CD4-positive, alpha-beta T cell (primary cell): ENCODE measurements at regions not wholly inside any gene's neighbourhood (a gene's known extent, or its start where the extent isn't known, plus 50 kb on each side); places are given as distances from the start of the nearest gene placed in this dataset.

ENCODE experiments used
- ATAC-seq: fragments of 200-7000 bp; cut with Tn5 transposase; one replicate; pipeline ENCODE4 v1.10.0; 2022; ENCODE audit warnings: mild to moderate bottlenecking; ENCODE audit not compliant: poor library complexity
- CTCF ChIA-PET: fragments of 350-600 bp; sonication (Branson Sonifier 250); formaldehyde crosslinking; loops from one replicate; lab custom pipeline; 2021; ENCODE audit warnings: antibody characterized with exemption, inconsistent platforms; lab: Charles Lee
- POLR2A ChIA-PET: fragments of 350-600 bp; sonication (Branson Sonifier 250); formaldehyde crosslinking; loops from one replicate; lab custom pipeline; 2021; ENCODE audit warnings: antibody characterized with exemption, inconsistent platforms; lab: Charles Lee
- DNase-seq, 14 experiments: peaks; one replicate each; pipeline ENCODE4 v3.0.0-alpha.2; 2013 to 2020; ENCODE audit warnings: mixed read lengths in 2 of 14
- H3K27ac ChIP-seq, 2 donors: one replicate each; pipeline versions ENCODE4 v1.5.1 to v1.7.0; 2013; ENCODE audit warnings: low read length in 2 of 2, low read depth in 1 of 2, mild to moderate bottlenecking in 1 of 2
- H3K27me3 ChIP-seq, 2 experiments: 1 replicate in 1 of 2; 2 replicates in 1 of 2; pipeline versions ENCODE4 v1.6.1 to v1.7.0; 2013; ENCODE audit warnings: low read length in 2 of 2, control low read depth in 1 of 2, mild to moderate bottlenecking in 1 of 2, moderate library complexity in 1 of 2; ENCODE audit not compliant: insufficient read depth in 2 of 2, control insufficient read depth in 1 of 2
- H3K36me3 ChIP-seq: one replicate; pipeline ENCODE4 v1.6.1; 2013; ENCODE audit warnings: low read length, control low read depth; ENCODE audit not compliant: insufficient read depth
- H3K4me1 ChIP-seq: one replicate; pipeline ENCODE4 v1.6.1; 2013; ENCODE audit warnings: low read length, control low read depth; ENCODE audit not compliant: insufficient read depth
- H3K4me3 ChIP-seq: one replicate; pipeline ENCODE4 v1.5.1; 2013; ENCODE audit warnings: mild to moderate bottlenecking, low read length, moderate library complexity
- H3K9me3 ChIP-seq, 2 experiments: 1 replicate in 1 of 2; 2 replicates in 1 of 2; pipeline versions ENCODE4 v1.6.1 to v1.7.0; 2013; ENCODE audit warnings: low read length in 2 of 2, mild to moderate bottlenecking in 2 of 2, control low read depth in 1 of 2, moderate library complexity in 1 of 2; ENCODE audit not compliant: control insufficient read depth in 1 of 2, insufficient read depth in 1 of 2
- H3K27ac Mint-ChIP-seq: one replicate; pipeline ENCODE4 v1.8.0; 2020; ENCODE audit warnings: mixed read lengths
- H3K27me3 Mint-ChIP-seq: one replicate; pipeline ENCODE4 v1.8.0; 2021; ENCODE audit warnings: mixed read lengths
- H3K36me3 Mint-ChIP-seq: one replicate; pipeline ENCODE4 v1.8.0; 2021; ENCODE audit warnings: low read depth, mixed read lengths
- H3K4me1 Mint-ChIP-seq: one replicate; pipeline ENCODE4 v1.8.0; 2021; ENCODE audit warnings: low read depth, mixed read lengths
- H3K4me3 Mint-ChIP-seq: one replicate; pipeline ENCODE4 v1.8.0; 2020; ENCODE audit warnings: mild to moderate bottlenecking, mixed read lengths
- H3K9me3 Mint-ChIP-seq: one replicate; pipeline ENCODE4 v1.8.0; 2020; ENCODE audit warnings: mixed read lengths
- CTCF ChIP-seq: fragments of 200-600 bp; IDR thresholded peaks from one replicate; pipeline ENCODE4 v1.8.0; 2022; ENCODE audit warnings: antibody characterized with exemption, mild to moderate bottlenecking
- intact Hi-C, 2 experiments: fragments of 100-400 bp; cut with DNase I in 1 of 2; cut with micrococcal nuclease in 1 of 2; formaldehyde crosslinking; loops; one replicate each; pipeline versions ENCODE4 v1.15.1 to v1.9.0; 2023 to 2025; cut with DNase I, micrococcal nuclease

DNA sequence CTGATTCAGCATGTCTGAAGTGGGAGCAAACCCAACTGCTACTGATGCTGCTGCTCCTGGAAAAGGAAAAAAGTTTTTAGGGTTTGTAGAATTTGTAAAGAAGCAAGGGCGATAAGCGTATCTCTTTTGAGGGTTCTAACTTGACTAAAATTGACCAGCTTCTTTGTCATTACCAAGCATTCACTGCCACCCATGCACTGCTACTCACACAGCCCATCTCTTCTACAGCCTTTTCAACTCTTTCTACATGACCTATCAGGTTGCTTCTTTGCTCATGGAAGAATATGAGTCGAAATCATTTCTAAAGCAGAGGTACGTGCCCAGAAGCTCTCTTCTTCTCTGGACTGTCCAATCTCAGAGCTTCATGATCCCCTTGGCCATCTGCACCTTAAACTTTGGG is 570.9 kb downstream of the EPHA7 start:
- CTCF ChIA-PET = no interaction called here
- Histone ChIP-seq H3K9me3 (no peaks in the 10 kb centered on the region), H3K36me3 (no peaks in the 10 kb centered on the region), H3K27ac (no peak overlapping the region), H3K27me3 (no peaks in the 10 kb centered on the region), H3K4me3 (no peak overlapping the region), H3K4me1 (no peaks in the 10 kb centered on the region)
- TF ChIP-seq CTCF = no peak
- Mint-ChIP-seq H3K9me3 (peaks cover 9% of the 10 kb centered on the region), H3K4me1 (no peaks in the 10 kb centered on the region), H3K27me3 (no peaks in the 10 kb centered on the region), H3K27ac (no peak overlapping the region), H3K36me3 (no peaks in the 10 kb centered on the region), H3K4me3 (no peak overlapping the region)
- no peak for DNase-seq
- intact Hi-C loops = no loop called here
- POLR2A ChIA-PET = no interaction called here
- ATAC-seq = no peak

DNA sequence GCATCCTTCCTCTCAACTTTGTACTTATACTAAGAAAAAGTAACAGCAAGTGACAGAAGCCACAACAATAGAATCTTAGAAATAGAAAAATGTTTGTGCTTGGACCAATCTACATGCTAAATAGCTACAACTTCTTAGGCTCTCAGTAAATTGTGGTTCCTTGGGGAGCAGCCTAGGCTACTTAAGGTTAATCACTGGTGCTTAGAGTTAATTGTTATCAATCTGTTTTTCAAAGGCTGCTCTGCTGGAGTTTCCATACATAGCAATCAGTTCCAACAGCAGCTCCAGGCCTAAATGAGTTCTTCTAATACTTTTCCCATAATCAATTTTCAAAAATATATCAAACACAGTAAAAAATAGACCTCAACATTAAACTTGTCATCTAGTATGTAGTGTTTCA is 571.4 kb downstream of the EPHA7 start:
- Histone ChIP-seq H3K27me3 (no peaks in the 10 kb centered on the region), H3K4me1 (no peaks in the 10 kb centered on the region), H3K9me3 (no peaks in the 10 kb centered on the region), H3K27ac (no peak overlapping the region), H3K4me3 (no peak overlapping the region), H3K36me3 (no peaks in the 10 kb centered on the region)
- Mint-ChIP-seq H3K36me3 (no peaks in the 10 kb centered on the region), H3K27me3 (no peaks in the 10 kb centered on the region), H3K27ac (no peak overlapping the region), H3K4me3 (no peak overlapping the region), H3K4me1 (no peaks in the 10 kb centered on the region), H3K9me3 (peaks cover 9% of the 10 kb centered on the region)
- ATAC-seq = no peak
- intact Hi-C loops = no loop called here
- DNase-seq = no peak
- ChIA-PET CTCF (no interaction called here), POLR2A (no interaction called here)
- no peak for TF ChIP-seq CTCF

- no peak overlapping the region for H3K4me3 Mint-ChIP-seq
- no peaks in the 10 kb centered on the region for H3K36me3 ChIP-seq
- no peak overlapping the region for H3K27ac Mint-ChIP-seq
- DNase-seq (no peak), ATAC-seq (no peak)
- no peaks in the 10 kb centered on the region for H3K27me3 Mint-ChIP-seq
- intact Hi-C loops = no loop called here
- H3K9me3 ChIP-seq = peaks cover 0 to 5% of the 10 kb centered on the region in 2 experiments
- H3K27ac ChIP-seq = no peak overlapping the region
- no peaks in the 10 kb centered on the region for H3K36me3 Mint-ChIP-seq
- peaks cover 5% of the 10 kb centered on the region for H3K9me3 Mint-ChIP-seq
- H3K4me1 ChIP-seq = no peaks in the 10 kb centered on the region
- no peak overlapping the region for H3K4me3 ChIP-seq
- ChIA-PET CTCF (no interaction called here), POLR2A (no interaction called here)
- no peak for TF ChIP-seq CTCF
- no peaks in the 10 kb centered on the region for H3K27me3 ChIP-seq
- H3K4me1 Mint-ChIP-seq = no peaks in the 10 kb centered on the region
Observed at GRCh38 chr6:92840246-92840930, 579.0 kb downstream of the EPHA7 start.
